ENCODE measurements at regions not wholly inside any gene's neighbourhood (a gene's known extent, or its start where the extent isn't known, plus 50 kb on each side); places are given as distances from the start of the nearest gene placed in this dataset.
A peak's percentile ranks its signal among the peaks of the same experiment; 100 is the strongest.
"Not testable (repeated sequence)": the region's sequence is repeated elsewhere in the genome, so short reads cannot be mapped to it uniquely, and the experiment has no call there.

DNA sequence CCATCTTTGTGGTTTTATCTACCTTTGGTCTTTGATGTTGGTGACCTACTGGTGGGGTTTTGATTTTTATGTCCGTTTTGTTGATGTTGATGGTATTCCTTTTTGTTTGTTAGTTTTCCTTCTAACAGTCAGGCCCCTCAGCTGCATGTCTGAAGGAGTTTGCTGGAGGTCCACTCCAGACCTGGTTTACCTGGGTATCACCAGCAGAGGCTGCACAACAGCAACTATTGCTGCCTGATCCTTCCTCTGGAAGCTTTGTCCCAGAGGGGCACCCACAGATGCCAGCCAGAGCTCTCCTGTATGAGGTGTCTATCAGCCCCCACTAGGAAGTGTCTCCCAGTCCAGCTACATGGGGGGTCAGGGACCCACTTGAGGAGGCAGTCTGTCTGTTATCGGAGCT is 199.3 kb upstream of the WDFY3 start:
- no peak for DNase-seq (ENCODE audit: low spot score)

DNA sequence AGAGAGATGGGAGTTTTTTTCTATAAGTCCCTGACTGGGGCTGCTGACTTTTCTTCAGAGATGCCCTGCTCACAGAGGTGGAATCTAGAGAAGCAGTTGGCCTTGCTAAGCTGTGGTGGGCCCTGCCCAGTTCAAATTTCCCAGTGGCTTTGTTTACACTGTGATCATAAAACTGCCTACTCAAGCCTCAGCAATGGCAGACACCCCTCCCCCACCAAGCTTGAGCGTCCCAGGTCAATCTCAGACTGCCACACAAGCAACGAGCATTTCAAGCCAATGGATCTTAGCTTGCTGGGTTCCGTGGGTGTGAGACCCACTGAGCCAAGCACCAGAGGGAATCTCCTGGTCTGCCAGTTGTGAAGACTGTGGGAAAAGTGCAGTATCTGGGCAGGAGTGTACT is 199.8 kb upstream of the WDFY3 start:
- DNase-seq (ENCODE audit: low spot score): no peak

DNA sequence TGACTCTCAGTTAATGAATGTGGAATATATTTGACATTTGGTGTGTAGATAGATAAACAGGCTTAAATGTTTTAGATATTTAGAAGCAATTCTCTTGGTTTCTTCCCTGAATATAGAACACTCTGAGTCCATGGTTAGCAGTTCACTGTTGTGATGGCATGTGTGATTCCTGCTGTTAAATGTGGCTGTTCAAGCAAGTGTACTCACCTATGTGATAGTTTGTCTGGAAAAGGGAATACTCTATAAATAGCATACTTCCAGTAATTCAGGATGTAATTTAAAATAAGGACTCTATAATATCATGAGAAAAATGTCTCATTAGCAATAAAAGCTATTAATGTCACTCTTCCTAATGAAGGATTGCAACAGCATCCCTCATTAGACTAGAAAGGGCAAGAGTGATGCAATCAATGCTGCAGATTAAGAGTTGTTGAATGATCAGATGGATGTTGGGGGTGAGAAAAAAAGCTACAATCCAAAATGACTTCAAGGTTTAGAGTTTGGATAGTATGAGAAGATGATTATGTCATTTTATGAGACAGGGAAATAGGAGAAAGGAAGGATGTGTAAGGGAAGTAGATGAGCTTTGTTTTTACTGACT is 201.8 kb upstream of the WDFY3 start:
- DNase-seq (ENCODE audit: low spot score): no peak

DNA sequence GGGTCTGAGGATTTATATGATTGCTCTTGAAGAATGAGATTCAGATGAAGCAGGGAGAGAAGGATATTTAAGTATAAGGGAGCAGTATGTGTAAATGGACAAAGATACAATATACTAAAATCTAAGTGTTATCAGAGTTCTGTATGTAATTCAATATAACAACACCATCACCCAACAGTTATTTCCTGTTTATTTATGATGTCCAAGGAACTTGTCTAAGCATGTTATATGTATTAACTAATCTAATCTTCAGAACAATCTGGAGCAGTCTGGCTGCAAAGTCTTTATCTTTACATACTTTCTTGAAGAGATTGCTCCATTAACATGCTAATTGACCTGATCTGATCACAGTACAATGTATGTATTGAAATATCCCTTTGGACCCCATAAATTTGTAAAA is 203.8 kb upstream of the WDFY3 start:
- no peak for DNase-seq (ENCODE audit: low spot score)

DNA sequence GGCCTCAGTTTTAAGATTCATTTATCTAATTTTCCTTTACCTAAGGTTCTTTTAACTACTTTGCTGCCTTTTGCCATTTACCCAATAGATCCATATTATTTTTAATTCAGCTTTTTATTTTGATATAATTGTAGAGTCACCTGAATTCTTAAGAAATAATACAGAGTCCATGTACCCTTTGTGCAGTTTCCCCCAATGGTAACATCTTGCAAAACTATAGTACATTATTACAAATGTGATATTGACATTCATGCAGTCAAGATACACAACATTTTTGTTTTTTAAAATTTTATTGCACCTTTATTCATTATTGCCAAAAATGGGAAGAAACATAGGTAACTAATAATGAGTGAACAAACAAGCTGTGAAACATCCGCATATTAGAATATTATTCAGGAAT is 208.7 kb upstream of the WDFY3 start:
- no peak for DNase-seq (ENCODE audit: low spot score)

DNA sequence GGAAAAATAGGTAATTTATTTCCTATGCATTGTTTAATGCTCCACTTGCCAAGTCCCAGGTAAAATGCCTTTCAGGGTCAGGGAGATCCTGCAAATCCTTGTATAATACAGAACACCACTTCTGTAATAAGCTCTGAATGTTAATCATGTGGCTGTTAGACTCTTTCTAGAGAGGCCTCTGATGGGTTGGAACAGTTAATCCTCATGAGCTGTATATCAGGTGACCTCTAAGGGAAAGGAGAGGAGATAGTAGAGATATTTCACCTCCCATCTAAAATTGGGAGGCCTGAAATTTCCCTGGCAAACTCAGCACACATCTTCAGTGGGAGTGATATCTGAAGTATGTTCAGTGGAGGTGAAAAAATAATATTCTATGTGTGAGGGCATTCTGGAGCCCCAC is 210.6 kb upstream of the WDFY3 start:
- DNase-seq (ENCODE audit: low spot score): no peak

DNA sequence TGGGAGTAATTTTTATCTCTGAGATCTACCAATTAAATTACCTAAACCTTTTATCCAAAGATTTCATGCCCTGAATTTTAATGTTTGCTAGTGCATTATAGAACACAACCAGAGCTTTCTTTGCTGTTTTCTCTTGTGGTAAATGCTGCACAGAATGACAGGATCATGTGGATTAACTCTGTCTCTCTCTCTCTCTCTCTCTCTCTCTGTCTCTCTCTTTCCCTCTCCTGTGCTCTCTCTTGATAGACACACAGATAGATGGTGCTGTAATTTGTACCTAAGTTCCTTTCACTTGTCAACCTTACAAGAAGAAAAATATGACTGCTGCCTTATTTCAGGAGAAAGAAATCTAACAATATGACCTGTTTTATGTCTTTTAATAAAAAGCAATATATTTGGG is 211.2 kb upstream of the WDFY3 start:
- DNase-seq (ENCODE audit: low spot score): no peak

DNA sequence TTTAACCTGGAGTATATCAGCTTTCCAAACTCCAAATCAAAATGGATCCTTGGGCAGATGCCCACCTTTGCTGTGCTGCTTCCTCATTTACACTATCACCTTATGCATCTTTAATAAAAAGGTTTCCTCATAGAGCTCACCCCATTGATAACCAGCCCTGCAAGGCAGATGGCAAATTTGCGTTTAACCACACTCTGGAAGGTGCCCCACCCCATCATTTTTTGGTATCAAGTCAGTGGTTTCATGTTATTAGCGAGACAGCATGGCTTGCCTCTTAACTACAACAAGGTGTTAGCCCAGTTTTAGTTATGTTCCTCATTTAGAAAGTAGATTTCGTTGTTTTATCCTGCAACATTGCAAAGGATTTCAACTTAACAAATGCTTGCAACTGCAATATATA is 214.0 kb upstream of the WDFY3 start:
- no peak for DNase-seq (ENCODE audit: low spot score)

DNA sequence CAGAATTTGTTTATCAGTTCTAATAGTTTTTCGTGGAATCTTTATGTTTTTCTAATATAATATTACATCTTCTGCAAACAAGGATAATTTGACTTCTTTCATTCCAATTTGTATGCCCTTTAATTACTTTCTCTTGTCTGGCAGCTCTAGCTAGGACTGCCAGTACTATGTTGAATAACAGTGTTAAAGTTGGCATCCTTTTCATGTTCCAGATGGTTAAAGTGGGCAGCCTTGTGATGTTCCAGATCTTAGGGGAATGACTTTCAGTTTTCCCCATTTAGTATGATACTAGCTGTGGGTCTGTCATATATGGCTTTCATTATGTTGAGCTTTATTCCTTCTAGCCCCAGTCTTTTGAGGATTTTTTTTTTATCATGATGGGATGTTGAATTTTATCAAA is 220.6 kb upstream of the WDFY3 start:
- DNase-seq (ENCODE audit: low spot score): no peak

DNA sequence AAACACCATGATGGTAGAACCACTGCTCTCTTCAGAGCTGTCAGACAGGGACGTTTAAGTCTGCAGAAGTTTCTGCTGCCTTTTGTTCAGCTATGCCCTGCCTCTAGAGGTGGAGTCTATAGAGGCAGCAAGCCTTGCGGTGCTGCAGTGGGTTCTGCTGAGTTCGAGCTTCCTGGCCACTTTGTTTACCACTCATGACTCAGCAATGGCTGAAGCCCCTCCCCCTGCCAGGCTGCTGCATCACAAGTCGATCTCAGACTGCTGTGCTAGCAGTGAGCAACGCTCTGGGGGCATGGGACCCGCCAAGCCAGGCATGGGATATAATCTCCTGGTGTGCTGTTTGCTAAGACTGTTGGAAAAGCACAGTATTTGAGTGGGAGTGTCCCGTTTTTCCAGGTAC is 229.5 kb upstream of the WDFY3 start:
- DNase-seq (ENCODE audit: low spot score): not testable (repeated sequence)

DNA sequence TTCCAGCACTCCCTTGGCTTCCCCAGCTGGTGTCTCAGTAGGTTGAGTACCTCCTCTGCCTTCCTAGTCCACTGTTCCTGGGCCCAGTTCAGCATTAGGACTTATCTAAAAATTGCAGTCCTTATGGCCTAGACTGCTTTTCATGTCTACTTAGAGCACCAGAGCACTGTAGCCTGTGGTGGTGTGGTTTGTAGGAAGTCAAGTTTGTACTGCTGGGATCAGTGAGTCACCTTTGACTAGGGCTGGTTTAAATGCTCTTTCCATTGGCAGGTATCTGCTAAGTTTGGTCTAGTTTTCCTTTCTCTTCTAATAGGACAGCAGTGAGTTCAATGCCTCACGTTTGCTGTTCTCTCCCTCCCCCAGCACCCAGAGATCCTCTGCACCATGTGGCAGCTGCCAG is 233.6 kb upstream of the WDFY3 start:
- no peak for DNase-seq (ENCODE audit: low spot score)

DNA sequence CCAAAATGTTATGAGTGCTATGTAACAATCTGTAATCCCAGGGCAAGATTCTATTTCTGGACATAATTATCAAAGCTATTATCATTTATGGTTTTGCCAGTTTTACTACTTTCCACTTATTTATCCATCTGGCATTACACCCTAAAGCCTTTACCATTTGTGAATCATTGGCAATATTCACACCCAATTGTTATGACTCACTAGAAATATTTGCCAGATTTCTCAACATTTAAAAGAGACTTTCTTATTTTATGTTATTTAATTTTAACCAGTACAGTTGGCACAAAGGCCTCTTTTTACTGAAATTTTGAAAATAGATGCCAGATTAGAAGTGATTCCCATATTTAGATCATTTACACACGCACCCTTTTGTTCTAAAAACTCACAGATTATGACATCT is 242.7 kb upstream of the WDFY3 start:
- no peak for DNase-seq (ENCODE audit: low spot score)

DNA sequence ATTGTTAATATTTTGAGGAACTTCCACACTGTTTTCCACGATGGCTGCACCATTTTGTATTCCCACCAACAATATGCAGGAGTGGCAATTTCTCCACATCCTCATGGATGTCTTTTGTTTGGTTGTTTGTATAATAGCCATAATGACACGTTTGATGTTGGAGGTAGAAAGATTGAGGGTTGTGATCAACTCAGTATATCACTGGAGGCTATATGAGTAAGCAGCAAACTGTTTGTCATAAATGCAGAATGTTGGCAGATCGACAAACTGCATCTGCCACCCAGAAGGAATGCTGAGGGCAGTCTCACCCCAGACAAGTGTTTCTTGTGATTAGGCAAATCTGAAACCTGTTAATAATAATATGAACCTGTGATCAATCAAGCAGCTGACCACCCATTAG is 243.9 kb upstream of the WDFY3 start:
- DNase-seq (ENCODE audit: low spot score): no peak

DNA sequence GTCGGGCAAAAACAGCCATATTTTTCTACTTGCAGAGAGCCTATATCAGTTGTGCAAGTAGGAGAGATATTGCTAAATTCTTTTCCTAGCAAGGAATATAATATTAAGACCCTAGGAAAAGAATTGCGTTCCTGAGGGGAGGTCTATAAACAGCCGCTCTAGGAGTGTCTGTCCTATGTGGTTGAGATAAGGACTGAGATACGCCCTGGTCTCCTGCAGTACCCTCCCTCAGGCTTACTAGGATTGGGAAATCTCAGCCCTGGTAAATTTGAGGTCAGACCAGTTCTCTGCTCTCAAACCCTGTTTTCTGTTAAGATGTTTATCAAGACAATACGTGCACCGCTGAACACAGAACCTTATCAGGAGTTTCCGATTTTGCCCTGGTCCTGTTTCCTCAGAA is 250.1 kb upstream of the WDFY3 start:
- not testable (repeated sequence) for DNase-seq (ENCODE audit: low spot score)

DNA sequence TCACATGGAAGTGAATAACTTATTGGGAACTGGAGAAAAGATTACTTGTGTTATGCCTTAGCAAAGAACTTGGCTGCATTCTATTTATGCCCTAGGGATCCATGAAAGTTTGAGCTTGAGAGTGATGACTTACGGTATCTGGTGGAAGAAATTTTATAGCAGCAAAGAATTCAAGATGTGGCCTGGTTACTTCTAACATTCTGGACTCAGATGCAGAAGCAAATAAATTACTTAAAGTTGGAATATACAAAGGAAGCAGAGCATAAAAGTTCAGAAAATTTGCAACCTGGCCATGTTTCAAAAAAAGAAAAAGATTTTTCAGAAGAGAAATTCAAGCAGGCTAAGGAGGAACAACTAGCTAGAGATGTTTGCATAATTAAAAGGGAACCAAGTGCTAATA is 252.3 kb upstream of the WDFY3 start:
- no peak for DNase-seq (ENCODE audit: low spot score)

DNA sequence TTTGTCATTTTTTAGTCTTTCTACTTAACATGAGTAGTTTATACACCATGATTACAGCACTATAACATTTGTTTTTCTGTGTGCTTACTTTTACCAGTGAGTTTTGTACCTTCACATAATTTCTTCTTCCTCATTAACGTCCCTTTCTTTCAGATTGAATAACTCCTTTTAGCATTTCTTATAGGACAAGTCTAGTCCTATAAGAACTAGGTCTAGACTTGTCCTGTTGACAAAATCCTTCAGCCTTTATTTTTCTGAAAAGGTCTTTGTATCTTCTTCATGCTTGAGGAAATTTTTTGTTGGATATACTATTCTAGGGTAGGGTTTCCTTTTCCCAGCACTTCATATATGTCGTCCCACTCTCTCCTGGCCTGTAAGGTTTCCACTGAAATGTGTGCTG is 253.3 kb upstream of the ARHGAP24 start:
- DNase-seq (ENCODE audit: low spot score): no peak

DNA sequence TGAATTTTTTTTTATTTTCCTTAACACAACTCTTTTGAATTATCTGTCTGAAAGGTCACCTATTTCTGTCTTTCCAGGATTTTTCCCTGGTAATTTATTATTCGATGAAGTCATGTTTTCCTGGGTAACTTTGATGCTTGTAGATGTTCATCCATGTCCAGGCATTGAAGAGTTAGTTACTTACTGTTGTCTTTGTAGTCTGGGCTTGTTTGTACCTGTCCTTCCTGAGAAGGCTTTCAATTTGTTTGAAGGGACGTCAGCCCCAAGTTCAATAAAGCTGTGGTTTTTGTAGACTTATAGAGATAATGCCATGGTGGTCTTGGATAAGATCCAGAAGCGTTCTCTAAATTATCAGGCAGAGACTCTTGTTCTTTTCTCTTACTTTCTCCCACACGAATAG is 252.4 kb upstream of the ARHGAP24 start:
- no peak for DNase-seq (ENCODE audit: low spot score)

DNA sequence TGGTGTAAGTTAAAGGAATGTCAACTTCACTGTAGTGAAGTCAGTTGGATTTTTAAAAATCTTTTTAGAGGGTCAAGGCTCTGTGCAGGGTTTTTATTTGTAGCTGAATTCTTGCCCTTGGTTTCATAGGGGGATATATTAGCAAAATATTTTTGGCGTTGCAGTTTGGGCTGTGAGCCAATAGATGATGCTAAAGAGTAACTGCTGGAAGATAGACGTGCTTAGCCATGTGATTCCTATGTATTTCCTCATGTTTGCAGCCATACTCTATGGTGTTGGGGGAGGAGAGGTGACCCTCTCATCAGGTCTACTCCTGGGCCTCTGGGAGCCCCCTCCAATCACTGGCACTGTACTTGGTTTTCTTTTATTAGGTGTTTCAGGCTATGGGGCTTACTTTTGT is 246.7 kb upstream of the ARHGAP24 start:
- DNase-seq (ENCODE audit: low spot score): no peak

DNA sequence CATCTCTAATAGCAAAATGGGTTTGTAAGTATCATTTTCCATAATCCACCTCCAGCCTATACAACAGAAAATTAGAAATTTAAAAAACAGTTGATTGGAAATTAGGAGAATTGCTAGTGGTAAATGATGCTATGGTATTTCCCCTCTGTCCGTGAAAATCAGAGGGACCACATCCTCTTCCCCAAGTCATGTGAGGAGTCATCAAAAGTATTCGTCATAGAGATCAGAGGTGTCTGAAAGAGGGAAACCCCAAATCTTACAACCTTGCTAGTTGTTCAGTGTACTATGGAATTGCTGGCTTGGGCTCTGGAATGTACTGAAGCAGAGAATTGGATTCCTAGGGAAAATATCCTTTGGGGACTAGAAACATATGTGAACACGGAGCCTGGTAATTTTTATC is 241.4 kb upstream of the ARHGAP24 start:
- no peak for DNase-seq (ENCODE audit: low spot score)

DNA sequence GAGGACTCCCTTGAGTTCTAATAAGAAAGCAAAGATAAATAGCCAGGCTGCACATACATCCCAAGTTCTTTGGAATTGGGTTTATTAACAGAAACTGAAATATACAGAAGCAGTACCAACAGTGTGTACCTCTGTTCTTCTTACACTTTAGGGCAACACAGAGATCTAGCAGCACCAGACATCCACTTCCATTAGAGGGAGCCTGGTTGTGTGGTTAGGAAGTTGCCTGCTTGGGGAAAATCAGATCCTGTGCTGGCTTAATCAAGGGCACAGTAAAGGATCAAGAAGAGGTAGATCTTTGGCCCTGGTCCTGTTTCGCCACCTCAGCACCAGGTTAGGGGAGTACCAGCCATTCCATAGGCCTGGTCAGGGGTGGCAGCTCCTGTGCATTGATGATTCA is 231.1 kb upstream of the ARHGAP24 start:
- peak; percentile 18 for DNase-seq (ENCODE audit: low spot score)

DNA sequence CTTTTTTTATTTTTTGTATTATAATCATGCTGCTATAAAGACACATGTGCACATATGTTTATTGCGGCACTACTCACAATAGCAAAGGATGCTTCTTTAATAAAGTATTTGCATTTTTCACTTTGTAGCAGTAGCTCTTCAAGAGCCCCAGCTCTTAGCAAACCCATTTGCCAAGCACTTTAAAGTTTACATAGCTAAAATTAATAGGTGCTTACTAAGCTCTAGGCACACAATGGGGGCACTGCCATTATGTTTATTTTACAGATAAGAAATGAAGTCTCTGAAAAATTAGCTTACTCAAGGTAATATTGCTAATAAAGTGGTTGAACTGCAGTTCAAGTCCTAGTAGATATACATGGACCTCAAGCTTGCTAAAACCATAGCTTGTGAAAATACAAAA is 230.3 kb upstream of the ARHGAP24 start:
- no peak for DNase-seq (ENCODE audit: low spot score)

DNA sequence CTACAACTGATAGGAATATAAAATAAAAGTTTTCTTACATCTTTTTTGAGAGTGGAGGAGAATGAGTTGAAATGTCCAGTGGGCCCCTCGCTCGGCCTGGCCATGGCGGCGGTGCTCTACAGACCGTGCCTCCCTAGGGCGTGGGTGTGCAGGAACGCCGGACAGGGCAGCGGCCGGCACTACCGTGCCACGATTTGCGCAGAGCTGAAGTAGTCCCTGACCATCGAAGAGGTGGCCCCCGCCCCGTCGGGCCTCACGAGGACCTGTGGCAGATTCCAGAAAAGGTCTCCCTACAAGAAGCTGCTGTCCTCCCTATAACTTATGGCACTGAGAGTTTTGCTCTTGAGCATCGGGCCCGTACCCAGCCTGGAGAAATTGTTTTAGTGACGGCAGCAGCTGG is 228.9 kb upstream of the ARHGAP24 start:
- DNase-seq (ENCODE audit: low spot score): no peak

DNA sequence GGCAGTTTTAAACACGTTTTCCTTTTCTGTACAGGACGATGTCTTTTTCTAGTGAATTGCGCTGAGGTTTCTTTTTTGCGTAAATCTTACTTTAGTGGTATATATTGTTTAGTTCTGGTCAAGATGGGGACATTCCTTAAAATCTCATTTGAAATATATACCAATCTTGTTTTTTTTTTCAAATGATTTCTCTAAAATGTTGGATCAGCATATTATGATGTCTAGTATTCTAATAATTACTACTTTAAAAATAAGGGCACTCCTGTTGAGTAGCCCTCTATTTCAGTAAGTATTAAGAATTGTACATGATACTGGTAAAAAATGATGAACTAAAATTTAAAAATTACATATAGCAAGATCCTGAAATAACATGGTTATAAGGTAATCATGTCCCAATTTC is 224.1 kb upstream of the ARHGAP24 start:
- DNase-seq (ENCODE audit: low spot score): no peak

DNA sequence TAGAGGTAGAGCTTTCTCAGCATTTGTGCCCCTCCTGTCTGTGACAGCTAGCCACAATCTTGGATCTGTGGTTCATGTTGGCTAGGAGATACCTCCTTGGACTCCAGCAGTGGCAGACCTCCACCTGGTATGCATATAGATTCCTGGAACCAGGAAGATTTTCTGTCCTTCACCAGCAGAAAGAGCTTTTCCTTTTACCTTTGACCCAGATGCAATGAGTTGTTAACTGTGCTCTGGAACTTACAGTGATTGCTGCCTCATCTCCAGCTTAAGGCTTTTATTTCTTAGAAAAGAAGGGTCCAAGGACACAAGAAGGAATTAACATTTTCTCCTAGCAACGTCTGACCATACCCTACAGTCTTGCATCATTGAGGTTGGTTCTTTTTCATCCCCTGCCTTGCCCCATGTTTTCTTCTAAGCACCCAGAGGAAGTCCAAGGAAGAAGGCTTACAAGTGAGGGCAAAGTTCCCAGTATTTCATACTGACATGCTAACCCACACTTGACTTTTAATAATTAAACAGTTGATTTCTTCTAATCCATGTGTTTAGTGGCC is 217.1 kb upstream of the ARHGAP24 start:
- DNase-seq (ENCODE audit: low spot score): no peak

DNA sequence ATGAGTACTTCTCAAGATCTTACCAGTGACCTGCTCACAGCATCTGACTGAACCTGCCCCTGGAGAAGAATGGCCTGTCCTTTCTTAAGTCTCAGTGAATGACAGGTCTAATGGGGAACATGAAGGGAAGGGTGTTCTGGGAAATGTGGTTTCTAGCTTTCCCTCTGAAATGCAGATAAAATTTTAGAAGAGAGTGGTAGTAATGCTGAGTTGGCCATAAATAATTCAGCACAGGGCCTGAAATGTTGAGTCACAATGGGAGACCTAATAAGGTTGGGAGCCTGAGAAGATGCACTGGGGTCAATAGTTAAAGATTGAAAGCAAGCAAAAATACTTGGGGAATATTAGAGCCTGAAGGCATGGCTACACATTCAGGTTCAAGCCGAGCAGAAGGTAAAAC is 214.9 kb upstream of the ARHGAP24 start:
- DNase-seq (ENCODE audit: low spot score): no peak
